Spleen (tissue), 11 donors: ENCODE measurements at regions not wholly inside any gene's neighbourhood (a gene's known extent, or its start where the extent isn't known, plus 50 kb on each side); places are given as distances from the start of the nearest gene placed in this dataset.

Experiments
- DNase-seq: peaks from one replicate; pipeline ENCODE4 v3.0.0-alpha.2; 2020
- H3K27ac ChIP-seq, 8 donors: fragments of 200-600 bp; sonication (generic) in 7 of 8; 1 replicate in 4 of 8; 2 replicates in 4 of 8; pipeline versions ENCODE4 v1.5.0 to v1.8.0; 2016 to 2021; ENCODE audit warnings: inconsistent platforms in 4 of 8, mild to moderate bottlenecking in 4 of 8, moderate library complexity in 1 of 8
- H3K27me3 ChIP-seq, 7 donors: fragments of 200-600 bp; sonication (generic) in 6 of 7; replicated peaks in 1 of 7; 1 replicate in 4 of 7; 2 replicates in 3 of 7; pipeline versions ENCODE4 v1.5.0 to v1.8.0; 2016 to 2021; ENCODE audit warnings: inconsistent platforms in 3 of 7, mild to moderate bottlenecking in 1 of 7
- H3K36me3 ChIP-seq, 6 donors: fragments of 200-600 bp; sonication (generic) in 5 of 6; 1 replicate in 4 of 6; 2 replicates in 2 of 6; pipeline versions ENCODE4 v1.5.0 to v1.8.0; 2016 to 2021; ENCODE audit warnings: inconsistent platforms in 2 of 6
- H3K4me1 ChIP-seq, 6 donors: fragments of 200-600 bp; sonication (generic) in 5 of 6; 1 replicate in 3 of 6; 2 replicates in 3 of 6; pipeline versions ENCODE4 v1.5.0 to v1.8.0; 2016 to 2021; ENCODE audit warnings: inconsistent platforms in 3 of 6
- H3K4me3 ChIP-seq, 8 donors: fragments of 200-600 bp; sonication (generic) in 7 of 8; 1 replicate in 4 of 8; 2 replicates in 4 of 8; pipeline versions ENCODE4 v1.5.0 to v1.8.0; 2016 to 2021; ENCODE audit warnings: inconsistent platforms in 4 of 8, mild to moderate bottlenecking in 4 of 8, moderate library complexity in 2 of 8
- H3K9me3 ChIP-seq, 8 donors: fragments of 200-600 bp; sonication (generic) in 7 of 8; 1 replicate in 4 of 8; 2 replicates in 4 of 8; pipeline versions ENCODE4 v1.5.0 to v1.8.0; 2016 to 2021; ENCODE audit warnings: inconsistent platforms in 4 of 8
- POLR2A ChIP-seq, 3 donors: fragments of 450-650 bp; IDR thresholded peaks; one replicate each; pipeline ENCODE4 v1.5.1; 2017; ENCODE audit warnings: antibody characterized with exemption in 3 of 3, mild to moderate bottlenecking in 1 of 3
- POLR2AphosphoS5 ChIP-seq, 3 donors: sonication (generic); formaldehyde crosslinking; IDR thresholded peaks; one replicate each; pipeline ENCODE4 v1.5.1; 2017; ENCODE audit warnings: antibody characterized with exemption in 3 of 3
- WGBS, 5 donors: extraction: QIAGEN DNeasy Blood & Tissue Kit in 3 of 5; methylation state at CpG; one replicate each; pipeline versions ENCODE4 v1.1.5 to v1.1.7; 2013 to 2018; 5-methylcytosine and 5-hydroxymethylcytosine counted together
- intact Hi-C: fragments of 100-400 bp; cut with DNase I; formaldehyde crosslinking; loops from one replicate; pipeline ENCODE4 v1.15.0; 2023; ENCODE audit warnings: low total_unique reads
- TF ChIP-seq, protein P1 (sequence below), 11 experiments: fragments of 200-600 bp in 7 of 11; fragments of 450-650 bp in 4 of 11; sonication (generic) in 4 of 11; IDR thresholded peaks in 8 of 11; conservative IDR thresholded peaks in 3 of 11; 1 replicate in 7 of 11; 2 replicates in 4 of 11; pipeline versions ENCODE4 v1.4.0 to v1.8.0; 2016 to 2021; ENCODE audit warnings: antibody characterized with exemption in 11 of 11, inconsistent platforms in 4 of 11, mild to moderate bottlenecking in 1 of 11
- donor health status: healthy with polysubstance abuse.
- donor health status: DM: no; HTN: no; CAD: no; lungs with moderate emphysema.
- donor health status: DM: no; HTN: no; CAD: no.
- donor health status: Bipolar disorder and iron deficiency.
- donor health status: healthy.
- donor health status: DM: no; HTN: no; CAD: no.
- donor health status: DM: yes; HTN: yes; CAD: no.

- no peaks in the 10 kb centered on the region for H3K27me3 ChIP-seq
- intact Hi-C loops, result no loop called here
- no peak overlapping the region for H3K27ac ChIP-seq
- WGBS, 5 donors, result 78 to 87% (median 83%) methylated on average over 7 of the region's 7 CpGs
- DNase-seq, result no peak
- H3K9me3 ChIP-seq, result no peaks in the 10 kb centered on the region
- no peak for TF ChIP-seq POLR2AphosphoS5 (IDR thresholded peaks at IDR 0.05)
- peaks cover 4 to 25% (median 12%) of the 10 kb centered on the region in 6 donors for H3K4me1 ChIP-seq
- no peak overlapping the region for H3K4me3 ChIP-seq
- H3K36me3 ChIP-seq, result no peaks in the 10 kb centered on the region
Measured at GRCh38 chr3:30226601-30227151, 379.7 kb upstream of the TGFBR2 start.

DNA sequence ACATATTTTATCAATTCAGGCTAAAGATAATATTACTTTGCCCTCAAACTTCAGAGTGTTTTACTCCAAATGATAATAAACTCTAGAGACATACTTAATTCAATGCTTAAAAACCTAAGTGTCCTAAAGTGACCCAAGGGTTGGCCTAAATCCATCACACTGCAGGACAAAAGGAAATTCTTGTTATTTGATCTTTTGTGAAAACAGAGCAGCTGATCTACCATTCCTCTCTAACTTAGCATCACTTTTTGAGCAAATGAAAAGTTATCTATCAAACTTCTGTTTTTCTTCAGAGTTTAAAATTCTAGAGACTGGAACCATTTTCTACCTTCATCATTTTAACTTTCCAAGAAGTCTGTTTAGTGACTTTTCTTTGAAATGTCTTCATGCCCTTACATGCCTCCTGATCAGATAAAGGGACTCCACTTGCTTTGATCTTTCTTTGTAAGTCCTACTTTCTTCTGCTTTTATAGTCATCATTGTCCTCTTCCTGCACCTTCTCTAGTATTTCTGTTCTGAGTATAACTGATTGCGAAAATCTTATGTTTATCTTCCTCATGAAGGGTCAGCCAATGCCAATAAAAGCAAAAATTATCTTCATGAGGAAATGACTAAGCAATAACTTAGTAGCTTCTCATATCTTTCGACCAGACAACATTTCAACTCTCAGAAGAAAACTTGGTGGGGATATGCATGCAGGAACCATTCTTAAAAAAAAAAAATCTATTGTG is 378.7 kb upstream of the TGFBR2 start:
- Histone ChIP-seq H3K36me3 (no peaks in the 10 kb centered on the region), H3K27ac (peak overlapping the region in 6 of 8 donors; percentile 3 to 45 (median 37)), H3K4me3 (no peak overlapping the region), H3K4me1 (peaks cover 4 to 32% (median 10%) of the 10 kb centered on the region in 6 donors), H3K27me3 (no peaks in the 10 kb centered on the region), H3K9me3 (no peaks in the 10 kb centered on the region)
- WGBS, 5 donors, result 15 to 29% (median 21%) methylated on average over 2 of the region's 2 CpGs
- DNase-seq, result no peak
- TF ChIP-seq, protein P1, sequence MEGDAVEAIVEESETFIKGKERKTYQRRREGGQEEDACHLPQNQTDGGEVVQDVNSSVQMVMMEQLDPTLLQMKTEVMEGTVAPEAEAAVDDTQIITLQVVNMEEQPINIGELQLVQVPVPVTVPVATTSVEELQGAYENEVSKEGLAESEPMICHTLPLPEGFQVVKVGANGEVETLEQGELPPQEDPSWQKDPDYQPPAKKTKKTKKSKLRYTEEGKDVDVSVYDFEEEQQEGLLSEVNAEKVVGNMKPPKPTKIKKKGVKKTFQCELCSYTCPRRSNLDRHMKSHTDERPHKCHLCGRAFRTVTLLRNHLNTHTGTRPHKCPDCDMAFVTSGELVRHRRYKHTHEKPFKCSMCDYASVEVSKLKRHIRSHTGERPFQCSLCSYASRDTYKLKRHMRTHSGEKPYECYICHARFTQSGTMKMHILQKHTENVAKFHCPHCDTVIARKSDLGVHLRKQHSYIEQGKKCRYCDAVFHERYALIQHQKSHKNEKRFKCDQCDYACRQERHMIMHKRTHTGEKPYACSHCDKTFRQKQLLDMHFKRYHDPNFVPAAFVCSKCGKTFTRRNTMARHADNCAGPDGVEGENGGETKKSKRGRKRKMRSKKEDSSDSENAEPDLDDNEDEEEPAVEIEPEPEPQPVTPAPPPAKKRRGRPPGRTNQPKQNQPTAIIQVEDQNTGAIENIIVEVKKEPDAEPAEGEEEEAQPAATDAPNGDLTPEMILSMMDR (IDR thresholded peaks at IDR 0.05 in 8 of 11, conservative IDR thresholded peaks at IDR 0.05 in 3 of 11), result no peak
- TF ChIP-seq POLR2A (IDR thresholded peaks at IDR 0.05), result no peak
- no peak for TF ChIP-seq POLR2AphosphoS5 (IDR thresholded peaks at IDR 0.05)
- intact Hi-C loops, result no loop called here

GRCh38 chr3:30228302-30228631 is 378.1 kb upstream of the TGFBR2 start:
- H3K9me3 ChIP-seq, result no peaks in the 10 kb centered on the region
- no peaks in the 10 kb centered on the region for H3K36me3 ChIP-seq
- peak; percentile 34 for DNase-seq
- no peaks in the 10 kb centered on the region for H3K27me3 ChIP-seq
- H3K4me1 ChIP-seq, result peaks cover 4 to 32% (median 10%) of the 10 kb centered on the region in 6 donors
- H3K27ac ChIP-seq, result peak overlapping the region in 5 of 8 donors; percentile 9 to 45 (median 38)
- intact Hi-C loops, result no loop called here
- TF ChIP-seq, protein P1 (IDR thresholded peaks at IDR 0.05 in 8 of 11, conservative IDR thresholded peaks at IDR 0.05 in 3 of 11), result no peak
- 92 to 98% (median 95%) methylated on average over 2 of the region's 2 CpGs for WGBS, 5 donors
- H3K4me3 ChIP-seq, result no peak overlapping the region

- TF ChIP-seq, protein P1 (IDR thresholded peaks at IDR 0.05 in 8 of 11, conservative IDR thresholded peaks at IDR 0.05 in 3 of 11), result no peak
- TF ChIP-seq POLR2A (IDR thresholded peaks at IDR 0.05), result no peak
- TF ChIP-seq POLR2AphosphoS5 (IDR thresholded peaks at IDR 0.05), result no peak
- no peaks in the 10 kb centered on the region for H3K27me3 ChIP-seq
- peak overlapping the region; percentile 8 to 69 (median 51) for H3K27ac ChIP-seq
- H3K36me3 ChIP-seq, result no peaks in the 10 kb centered on the region
- WGBS, 5 donors, result 72 to 87% (median 84%) methylated on average over 3 of the region's 3 CpGs
- no peak overlapping the region for H3K4me3 ChIP-seq
- H3K4me1 ChIP-seq, result peaks cover 4 to 39% (median 10%) of the 10 kb centered on the region in 6 donors
- no peak for DNase-seq
- intact Hi-C loops, result no loop called here
- no peaks in the 10 kb centered on the region for H3K9me3 ChIP-seq
Measured at GRCh38 chr3:30231277-30232141, 374.9 kb upstream of the TGFBR2 start.
